Erythroblast (primary cell): ENCODE measurements at regions not wholly inside any gene's neighbourhood (a gene's known extent, or its start where the extent isn't known, plus 50 kb on each side); places are given as distances from the start of the nearest gene placed in this dataset.

Experiments
- GATA1 ChIP-seq: IDR thresholded peaks from 2 replicates; pipeline ENCODE4 v1.6.1; 2011; ENCODE audit warnings: low read depth, mild to moderate bottlenecking, control low read depth, low read length, moderate library complexity
- POLR2A ChIP-seq: IDR thresholded peaks from 2 replicates; pipeline ENCODE4 v1.6.1; 2011; ENCODE audit warnings: mild to moderate bottlenecking, low read length

- no peak for TF ChIP-seq POLR2A
- no peak for TF ChIP-seq GATA1
These were observed 254.6 kb upstream of the SPRED2 start for GRCh38 chr2:65686928-65687521.
